ENCODE measurements at regions not wholly inside any gene's neighbourhood (a gene's known extent, or its start where the extent isn't known, plus 50 kb on each side); places are given as distances from the start of the nearest gene placed in this dataset.

GRCh38 chr6:47106721-47107197, 64.6 kb upstream of the ADGRF1 start (continued):
- TF ChIP-seq TRIM22 (IDR thresholded peaks at IDR 0.05) (no peak), ONECUT2 (CRISPR knock-in tag; IDR thresholded peaks at IDR 0.05) (peak; percentile 30; the same call in 1 of the 2 replicates), ZNF335 (CRISPR knock-in tag; IDR thresholded peaks at IDR 0.05) (no peak), TEAD2 (CRISPR knock-in tag; IDR thresholded peaks at IDR 0.05) (no peak), SALL1 (CRISPR knock-in tag; IDR thresholded peaks at IDR 0.05) (peak; percentile 50; the same call in 1 of the 2 replicates), NFYB (CRISPR knock-in tag; IDR thresholded peaks at IDR 0.05) (no peak), CBX5 (CRISPR knock-in tag; IDR thresholded peaks at IDR 0.05; ENCODE audit: borderline replicate concordance) (0 out of 2 replicates have a peak, but pooled peaks have one; percentile 30), ZNF292 (CRISPR knock-in tag; IDR thresholded peaks at IDR 0.05; ENCODE audit: borderline replicate concordance, low read depth) (0 out of 2 replicates have a peak, but pooled peaks have one; percentile 18), CCDC6 (CRISPR knock-in tag; IDR thresholded peaks at IDR 0.05) (0 out of 2 replicates have a peak, but pooled peaks have one; percentile 21), KDM6A (CRISPR knock-in tag; IDR thresholded peaks at IDR 0.05; ENCODE audit: low read depth) (no peak), SNAPC5 (CRISPR knock-in tag; IDR thresholded peaks at IDR 0.05; ENCODE audit: borderline replicate concordance) (no peak), ZNF713 (CRISPR knock-in tag; IDR thresholded peaks at IDR 0.05) (no peak), SOX5 (CRISPR knock-in tag; IDR thresholded peaks at IDR 0.05; ENCODE audit: borderline replicate concordance) (peak; percentile 45; the same call in 1 of the 2 replicates)

GRCh38 chr6:47106216-47106615, 64.1 kb upstream of the ADGRF1 start:
- no TSS peak for BruUV-seq (replicated peaks)
- Histone ChIP-seq H3K9me3 (ENCODE audit: low read length) (no peaks in the 10 kb centered on the region), H3K4me2 (ENCODE audit: low read depth, low read length) (no peak overlapping the region), H2AFZ (ENCODE audit: low read length) (no peak overlapping the region), H3K79me2 (ENCODE audit: insufficient read depth, low read length) (no peaks in the 10 kb centered on the region), H3K9ac (ENCODE audit: insufficient read depth, low read depth, low read length) (no peak overlapping the region), H3K36me3 (replicated peaks in 1 of 2; ENCODE audit: control insufficient read depth in 1 of 2, insufficient read depth in 2 of 2, low read length in 2 of 2) (no peaks in the 10 kb centered on the region), H3K27ac (ENCODE audit: extremely low read length, insufficient read depth, low read length) (no peak overlapping the region), H3K4me1 (ENCODE audit: insufficient read depth, low read length) (peaks cover 32% of the 10 kb centered on the region), H4K20me1 (ENCODE audit: insufficient read depth, low read length) (no peaks in the 10 kb centered on the region), H3K4me3 (replicated peaks in 1 of 3; ENCODE audit: insufficient read depth in 1 of 3, low read depth in 2 of 3, low read length in 3 of 3) (no peak overlapping the region), H3K27me3 (ENCODE audit: control insufficient read depth in 1 of 2, insufficient read depth in 2 of 2, low read length in 2 of 2) (no peaks in the 10 kb centered on the region)
- in situ Hi-C loops (cut with HindIII; ENCODE audit: extremely low pct_ligation_motif_present, low pct_unique_long_range_greater_than_20kb) (loop anchor here (10.0 kb wide), 1 partner anchor 139 kb away; no protein-coding TSS in a partner anchor), intact Hi-C loops (cut with micrococcal nuclease; ENCODE audit: unreplicated experiment) (loop anchor here (2.0 kb wide), 1 partner anchor 31 kb away; no protein-coding TSS in a partner anchor)
- FAIRE-seq (no peak), ATAC-seq (no peak), DNase-seq (ENCODE audit: low spot score) (no peak)
- 92% methylated on average over 3 of the region's 3 CpGs for WGBS (ENCODE audit: low lambda C conversion rate)
- CTCF ChIA-PET (ENCODE audit: low intra/inter-chr PET ratio, low total read pairs), result no interaction called here
- POLR2A ChIA-PET, result interaction anchor here (0.8 to 2.0 kb wide), 2 partner anchors 8 to 30 kb away, joined by 3 to 9 read pairs; no protein-coding TSS in a partner anchor
- no peak for TF ChIP-seq RNF2 (conservative IDR thresholded peaks at IDR 0.05; ENCODE audit: low read depth)
- TF ChIP-seq ZNF580 (CRISPR knock-in tag; IDR thresholded peaks at IDR 0.05; ENCODE audit: borderline replicate concordance, low read depth), result no peak
- TF ChIP-seq TFAP4 (IDR thresholded peaks at IDR 0.05; ENCODE audit: borderline replicate concordance, low read depth), result no peak
- no peak for TF ChIP-seq GATAD1 (CRISPR knock-in tag; IDR thresholded peaks at IDR 0.05)
- no peak for TF ChIP-seq BORCS8-MEF2B (CRISPR knock-in tag; IDR thresholded peaks at IDR 0.05)
- TF ChIP-seq ZNF20 (CRISPR knock-in tag; IDR thresholded peaks at IDR 0.05), result no peak
- TF ChIP-seq ZNF569 (CRISPR knock-in tag; IDR thresholded peaks at IDR 0.05; ENCODE audit: borderline replicate concordance), result no peak
- TF ChIP-seq ZNF276 (CRISPR knock-in tag; IDR thresholded peaks at IDR 0.05; ENCODE audit: low read depth), result no peak
